GM12878 (cell line): ENCODE measurements at regions not wholly inside any gene's neighbourhood (a gene's known extent, or its start where the extent isn't known, plus 50 kb on each side); places are given as distances from the start of the nearest gene placed in this dataset.

Experiments used
- ATAC-seq: fragments of 200-7000 bp; cut with Tn5 transposase; 3 replicates; pipeline ENCODE4 v1.9.1; 2020; ENCODE audit warnings: mild to moderate bottlenecking, moderate library complexity
- BruUV-seq: library from RNA; stranded (reverse); fragments of 400-500 nt; replicated peaks from 2 replicates; lab custom pipeline; 2021; lab: Mats Ljungman, UMichigan
- CTCF ChIA-PET: fragments of 300-600 bp; sonication (Branson Sonifier 250); formaldehyde crosslinking; extraction: SDS; loops from one replicate; lab custom pipeline; 2021; ENCODE audit warnings: inconsistent platforms; lab: Yijun Ruan, JAX
- POLR2A ChIA-PET: fragments of 350-600 bp; formaldehyde crosslinking; extraction: SDS; loops from one replicate; lab custom pipeline; 2021; ENCODE audit warnings: inconsistent platforms; lab: Charles Lee
- RAD21 ChIA-PET: fragments of 300-600 bp; sonication (Branson Sonifier 250); formaldehyde crosslinking; loops from one replicate; lab custom pipeline; 2023; ENCODE audit warnings: antibody characterized with exemption; ENCODE audit not compliant: unreplicated experiment; lab: Charles Lee
- SMC1A ChIA-PET: fragments of 300-600 bp; sonication (Branson Sonifier 250); formaldehyde crosslinking; loops from one replicate; lab custom pipeline; 2023; ENCODE audit not compliant: unreplicated experiment, uncharacterized antibody; lab: Charles Lee
- DNase-seq: peaks from one replicate; pipeline ENCODE4 v3.0.0-alpha.2; 2011; ENCODE audit warnings: low read depth, low spot score
- FAIRE-seq: peaks from 3 replicates; lab custom pipeline; 2011; peaks lifted over from hg19 to GRCh38; lab: Jason Lieb, UNC
- H2AFZ ChIP-seq: 2 replicates; pipeline ENCODE4 v1.6.0; 2011; ENCODE audit warnings: low read depth, low read length, control low read depth; ENCODE audit not compliant: control insufficient read depth
- H3K27ac ChIP-seq: 2 replicates; pipeline ENCODE4 v1.5.1; 2011; ENCODE audit warnings: control low read depth; ENCODE audit not compliant: control insufficient read depth, insufficient read depth
- H3K27me3 ChIP-seq, 2 experiments: replicated peaks in 1 of 2; 2 replicates each; pipeline versions ENCODE4 v1.6.0 to v1.6.1; 2011; ENCODE audit warnings: low read length in 1 of 2; ENCODE audit not compliant: control insufficient read depth in 2 of 2, insufficient read depth in 2 of 2
- H3K36me3 ChIP-seq, 2 experiments: 2 replicates each; pipeline ENCODE4 v1.5.1; 2011; ENCODE audit warnings: low read length in 1 of 2; ENCODE audit not compliant: control insufficient read depth in 2 of 2, insufficient read depth in 2 of 2
- H3K4me1 ChIP-seq: 2 replicates; pipeline ENCODE4 v1.6.1; 2011; ENCODE audit warnings: mild to moderate bottlenecking, low read length, moderate library complexity, mixed read lengths; ENCODE audit not compliant: control insufficient read depth, insufficient read depth
- H3K4me2 ChIP-seq: 2 replicates; pipeline ENCODE4 v1.6.0; 2011; ENCODE audit warnings: control low read depth; ENCODE audit not compliant: control insufficient read depth, insufficient read depth
- H3K4me3 ChIP-seq: fragments of 200-600 bp; sonication (generic); 2 replicates; pipeline ENCODE4 v1.5.1; 2016
- H3K79me2 ChIP-seq: 2 replicates; pipeline ENCODE4 v1.6.0; 2011; ENCODE audit warnings: low read length; ENCODE audit not compliant: control insufficient read depth, insufficient read depth
- H3K9ac ChIP-seq: 2 replicates; pipeline ENCODE4 v1.8.0; 2011; ENCODE audit warnings: low read length, control low read depth, mixed read lengths; ENCODE audit not compliant: control insufficient read depth, insufficient read depth
- H3K9me3 ChIP-seq: replicated peaks from 3 replicates; pipeline ENCODE4 v1.5.1; 2011; ENCODE audit warnings: mild to moderate bottlenecking, low read length; ENCODE audit not compliant: control insufficient read depth, insufficient read depth
- H4K20me1 ChIP-seq: 2 replicates; pipeline ENCODE4 v1.6.0; 2011; ENCODE audit not compliant: control insufficient read depth, insufficient read depth
- ASH2L ChIP-seq: fragments of 300-600, 200-600 bp; sonication (generic); IDR thresholded peaks from 2 replicates; pipeline ENCODE4 v1.6.1; 2017; ENCODE audit warnings: low read depth, mild to moderate bottlenecking, borderline replicate concordance
- DPF2 ChIP-seq: fragments of 450-650 bp; IDR thresholded peaks from 2 replicates; pipeline ENCODE4 v1.6.1; 2017; ENCODE audit warnings: mild to moderate bottlenecking
- HDGF ChIP-seq: fragments of 450-650 bp; IDR thresholded peaks from 2 replicates; pipeline ENCODE4 v1.6.1; 2016; ENCODE audit warnings: antibody characterized with exemption
- KLF5 ChIP-seq: fragments of 450-650 bp; IDR thresholded peaks from 2 replicates; pipeline ENCODE4 v1.6.1; 2014; ENCODE audit warnings: mild to moderate bottlenecking; ENCODE audit not compliant: partially characterized antibody
- LARP7 ChIP-seq: fragments of 450-650 bp; IDR thresholded peaks from 2 replicates; pipeline ENCODE4 v1.6.1; 2017; ENCODE audit warnings: mild to moderate bottlenecking
- NBN ChIP-seq: fragments of 450-650 bp; IDR thresholded peaks from 2 replicates; pipeline ENCODE4 v1.6.1; 2016
- POLR2AphosphoS5 ChIP-seq: IDR thresholded peaks from 2 replicates; pipeline ENCODE4 v1.6.1; 2011; ENCODE audit warnings: mild to moderate bottlenecking, low read length, inconsistent platforms
- RBBP5 ChIP-seq: fragments of 200-600 bp; sonication (generic); conservative IDR thresholded peaks from 2 replicates; pipeline ENCODE4 v1.6.1; 2016
- RELA ChIP-seq: fragments of 450-650 bp; IDR thresholded peaks from 2 replicates; pipeline ENCODE4 v1.8.0; 2014; ENCODE audit warnings: borderline replicate concordance; ENCODE audit not compliant: partially characterized antibody
- SMAD1 ChIP-seq: fragments of 450-650 bp; IDR thresholded peaks from 2 replicates; pipeline ENCODE4 v1.6.1; 2018; ENCODE audit warnings: mild to moderate bottlenecking, low read depth; ENCODE audit not compliant: partially characterized antibody
- SMARCA5 ChIP-seq: fragments of 450-650 bp; IDR thresholded peaks from 2 replicates; pipeline ENCODE4 v1.6.1; 2017; ENCODE audit warnings: mild to moderate bottlenecking
- WRNIP1 ChIP-seq: IDR thresholded peaks from 2 replicates; pipeline ENCODE4 v1.6.1; 2011; ENCODE audit warnings: low read depth, low read length, improper control_type of control experiment, borderline replicate concordance
- WGBS: methylation state at CpG from one replicate; pipeline ENCODE4 v1.1.6; 2016; ENCODE audit warnings: low lambda C conversion rate; ENCODE audit not compliant: insufficient replicate concordance, insufficient coverage; ENCODE audit errors: missing lambda C conversion rate; 5-methylcytosine and 5-hydroxymethylcytosine counted together
- in situ Hi-C: fragments of 300-500 bp; cut with MboI; formaldehyde crosslinking; loops from 9 replicates; pipeline ENCODE4 v1.14.3; 2018; ENCODE audit warnings: mixed read lengths
- intact Hi-C: fragments of 100-400 bp; cut with micrococcal nuclease; formaldehyde crosslinking; loops from one replicate; pipeline ENCODE4 v1.14.2; 2022; ENCODE audit not compliant: unreplicated experiment
- TF ChIP-seq, protein P1 (sequence below): IDR thresholded peaks from 2 replicates; pipeline ENCODE4 v1.6.1; 2011; ENCODE audit warnings: borderline replicate concordance, low read depth, mild to moderate bottlenecking, moderate library complexity, low read length; ENCODE audit not compliant: insufficient read depth, poor library complexity, severe bottlenecking
- TF ChIP-seq, protein P2 (sequence below): fragments of 450-650 bp; IDR thresholded peaks from 2 replicates; pipeline ENCODE4 v1.6.1; 2016; ENCODE audit warnings: mild to moderate bottlenecking

DNA sequence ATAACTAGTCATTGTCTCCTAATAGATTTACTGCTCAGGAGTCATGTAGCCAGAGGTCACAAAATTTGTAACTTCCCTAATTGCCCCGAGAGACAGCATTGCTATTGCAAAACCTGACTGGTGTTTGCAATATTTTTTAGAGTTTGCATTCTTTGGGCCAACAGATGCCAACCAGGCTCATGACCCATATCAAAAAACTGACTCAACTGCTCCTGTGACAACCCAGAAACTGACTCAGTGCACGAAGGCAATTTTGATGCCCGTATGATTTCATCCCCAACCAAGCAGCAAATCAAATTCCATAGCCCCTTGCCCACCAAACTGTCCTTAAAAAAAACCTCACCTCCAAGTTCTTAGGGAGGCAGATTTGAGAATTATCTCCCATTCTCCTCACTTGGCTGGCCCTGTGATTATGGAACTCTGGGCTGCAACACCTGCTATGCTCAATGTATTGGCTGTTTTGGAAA, 951.3 kb downstream of the TSN start:
- Histone ChIP-seq H3K27me3 (no peaks in the 10 kb centered on the region), H3K4me2 (0 out of 2 replicates have a peak overlapping the region, but pooled peaks have one; percentile 9)
- RAD21 ChIA-PET: interaction anchor here (0.9 to 7.6 kb wide), 10 partner anchors 25 to 516 kb away, joined by 3 to 172 read pairs (median 5); no protein-coding TSS in a partner anchor

More for the DNA sequence above, 951.3 kb downstream of the TSN start:
- no peak for FAIRE-seq
- Histone ChIP-seq H4K20me1 (no peaks in the 10 kb centered on the region), H2AFZ (no peak overlapping the region; the same call in 1 of the 2 replicates), H3K27ac (peak overlapping the region; percentile 58), H3K36me3 (no peaks in the 10 kb centered on the region), H3K79me2 (no peaks in the 10 kb centered on the region), H3K4me1 (peaks cover 4% of the 10 kb centered on the region), H3K4me3 (no peak overlapping the region), H3K9me3 (peaks cover under 1% of the 10 kb centered on the region; the same call in 1 of the 3 replicates), H3K9ac (no peak overlapping the region)
- intact Hi-C loops (loop anchor here (5.0 to 10.0 kb wide), 2 partner anchors 158 to 729 kb away; no protein-coding TSS in a partner anchor), in situ Hi-C loops (no loop called here)
- peak; percentile 15 for ATAC-seq
- ChIA-PET SMC1A (interaction anchor here (0.8 to 11.0 kb wide), 14 partner anchors 14 to 185 kb away, joined by 3 to 173 read pairs (median 4); no protein-coding TSS in a partner anchor), CTCF (interaction anchor here (0.8 to 4.8 kb wide), 5 partner anchors 12 to 34 kb away, joined by 3 to 25 read pairs (median 15); no protein-coding TSS in a partner anchor), POLR2A (interaction anchor here (1.1 to 4.3 kb wide), 4 partner anchors 30 to 55 kb away, joined by 3 to 27 read pairs (median 3); no protein-coding TSS in a partner anchor)
- BruUV-seq: TSS peak; percentile 97
- no peak for DNase-seq
- WGBS: 2% methylated on average over 3 of the region's 3 CpGs
- peak; percentile 66; the same call in 1 of the 2 replicates for TF ChIP-seq NBN
- peak; percentile 52 for TF ChIP-seq RELA
- TF ChIP-seq SMARCA5: peak; percentile 72; the same call in 1 of the 2 replicates
- 0 out of 2 replicates have a peak, but pooled peaks have one; percentile 39 for TF ChIP-seq POLR2AphosphoS5
- TF ChIP-seq, protein P1, sequence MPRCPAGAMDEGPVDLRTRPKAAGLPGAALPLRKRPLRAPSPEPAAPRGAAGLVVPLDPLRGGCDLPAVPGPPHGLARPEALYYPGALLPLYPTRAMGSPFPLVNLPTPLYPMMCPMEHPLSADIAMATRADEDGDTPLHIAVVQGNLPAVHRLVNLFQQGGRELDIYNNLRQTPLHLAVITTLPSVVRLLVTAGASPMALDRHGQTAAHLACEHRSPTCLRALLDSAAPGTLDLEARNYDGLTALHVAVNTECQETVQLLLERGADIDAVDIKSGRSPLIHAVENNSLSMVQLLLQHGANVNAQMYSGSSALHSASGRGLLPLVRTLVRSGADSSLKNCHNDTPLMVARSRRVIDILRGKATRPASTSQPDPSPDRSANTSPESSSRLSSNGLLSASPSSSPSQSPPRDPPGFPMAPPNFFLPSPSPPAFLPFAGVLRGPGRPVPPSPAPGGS: peak; percentile 5
- peak; percentile 53 for TF ChIP-seq KLF5
- 0 out of 2 replicates have a peak, but pooled peaks have one; percentile 42 for TF ChIP-seq WRNIP1
- TF ChIP-seq, protein P2, sequence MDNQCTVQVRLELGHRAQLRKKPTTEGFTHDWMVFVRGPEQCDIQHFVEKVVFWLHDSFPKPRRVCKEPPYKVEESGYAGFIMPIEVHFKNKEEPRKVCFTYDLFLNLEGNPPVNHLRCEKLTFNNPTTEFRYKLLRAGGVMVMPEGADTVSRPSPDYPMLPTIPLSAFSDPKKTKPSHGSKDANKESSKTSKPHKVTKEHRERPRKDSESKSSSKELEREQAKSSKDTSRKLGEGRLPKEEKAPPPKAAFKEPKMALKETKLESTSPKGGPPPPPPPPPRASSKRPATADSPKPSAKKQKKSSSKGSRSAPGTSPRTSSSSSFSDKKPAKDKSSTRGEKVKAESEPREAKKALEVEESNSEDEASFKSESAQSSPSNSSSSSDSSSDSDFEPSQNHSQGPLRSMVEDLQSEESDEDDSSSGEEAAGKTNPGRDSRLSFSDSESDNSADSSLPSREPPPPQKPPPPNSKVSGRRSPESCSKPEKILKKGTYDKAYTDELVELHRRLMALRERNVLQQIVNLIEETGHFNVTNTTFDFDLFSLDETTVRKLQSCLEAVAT: peak; percentile 80
- TF ChIP-seq HDGF: no peak
- no peak for TF ChIP-seq RBBP5
- TF ChIP-seq SMAD1: peak; percentile 74
- TF ChIP-seq LARP7: peak; percentile 32; the same call in 1 of the 2 replicates
- TF ChIP-seq DPF2: peak; percentile 72
- no peak for TF ChIP-seq ASH2L
